ENCODE measurements at regions not wholly inside any gene's neighbourhood (a gene's known extent, or its start where the extent isn't known, plus 50 kb on each side); places are given as distances from the start of the nearest gene placed in this dataset.

DNA sequence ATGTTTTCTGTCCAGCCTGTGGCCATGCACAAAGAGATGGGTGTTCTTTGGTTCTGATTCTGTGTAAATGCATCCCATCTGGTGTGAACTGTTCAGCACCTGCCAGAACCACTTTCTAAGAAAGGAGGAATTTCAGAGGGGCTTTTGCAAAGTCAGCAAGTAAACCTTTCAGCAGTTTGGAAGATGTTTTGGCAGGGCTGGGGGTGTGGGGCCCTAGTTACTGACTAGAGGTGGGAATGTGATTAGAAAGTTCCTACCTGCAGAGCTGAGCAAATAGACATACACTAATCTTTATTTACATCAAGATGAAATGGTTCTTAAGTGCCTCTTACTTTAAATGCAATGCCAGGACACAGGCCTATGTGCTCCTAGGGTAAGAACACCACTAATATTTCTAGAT lies 378.1 kb upstream of the USP24 start:
- H4K5ac ChIP-seq (ENCODE audit: insufficient read length, low read depth, low read length) = no peak overlapping the region

More for the DNA sequence above, 378.1 kb upstream of the USP24 start:
- H2BK12ac ChIP-seq (ENCODE audit: insufficient read length, low read depth, low read length) = no peak overlapping the region
- no peak overlapping the region for H4K8ac ChIP-seq (replicated peaks; ENCODE audit: insufficient read length, low read depth, low read length)
- no peak overlapping the region for H2BK5ac ChIP-seq (ENCODE audit: insufficient read length, low read length)
- H3K79me1 ChIP-seq (ENCODE audit: insufficient read depth, low read depth, low read length, poor library complexity, severe bottlenecking) = no peaks in the 10 kb centered on the region
- H3K27ac Mint-ChIP-seq = no peak overlapping the region
- H3K4me2 ChIP-seq (ENCODE audit: insufficient read depth, insufficient read length, low read length) = no peak overlapping the region
- DNase-seq = no peak
- no peaks in the 10 kb centered on the region for H3K27me3 ChIP-seq (ENCODE audit: insufficient read depth, low read length)
- no peak overlapping the region for H3K27ac ChIP-seq (ENCODE audit: insufficient read length, low read depth, low read length)
- peaks cover 7 to 9% of the 10 kb centered on the region in 2 experiments; a peak in 3 of 5 replicates for H3K9me3 Mint-ChIP-seq
- H3K4me1 Mint-ChIP-seq = peaks cover 3% of the 10 kb centered on the region in 2 experiments
- TF ChIP-seq, protein P1, sequence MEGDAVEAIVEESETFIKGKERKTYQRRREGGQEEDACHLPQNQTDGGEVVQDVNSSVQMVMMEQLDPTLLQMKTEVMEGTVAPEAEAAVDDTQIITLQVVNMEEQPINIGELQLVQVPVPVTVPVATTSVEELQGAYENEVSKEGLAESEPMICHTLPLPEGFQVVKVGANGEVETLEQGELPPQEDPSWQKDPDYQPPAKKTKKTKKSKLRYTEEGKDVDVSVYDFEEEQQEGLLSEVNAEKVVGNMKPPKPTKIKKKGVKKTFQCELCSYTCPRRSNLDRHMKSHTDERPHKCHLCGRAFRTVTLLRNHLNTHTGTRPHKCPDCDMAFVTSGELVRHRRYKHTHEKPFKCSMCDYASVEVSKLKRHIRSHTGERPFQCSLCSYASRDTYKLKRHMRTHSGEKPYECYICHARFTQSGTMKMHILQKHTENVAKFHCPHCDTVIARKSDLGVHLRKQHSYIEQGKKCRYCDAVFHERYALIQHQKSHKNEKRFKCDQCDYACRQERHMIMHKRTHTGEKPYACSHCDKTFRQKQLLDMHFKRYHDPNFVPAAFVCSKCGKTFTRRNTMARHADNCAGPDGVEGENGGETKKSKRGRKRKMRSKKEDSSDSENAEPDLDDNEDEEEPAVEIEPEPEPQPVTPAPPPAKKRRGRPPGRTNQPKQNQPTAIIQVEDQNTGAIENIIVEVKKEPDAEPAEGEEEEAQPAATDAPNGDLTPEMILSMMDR (conservative IDR thresholded peaks at IDR 0.05) = no peak
- H3K9me3 ChIP-seq (ENCODE audit: control insufficient read depth, low read depth, low read length) = no peaks in the 10 kb centered on the region
- H4K20me1 ChIP-seq (ENCODE audit: control insufficient read depth, insufficient read depth, insufficient read length) = no peaks in the 10 kb centered on the region
- H2AFZ ChIP-seq (ENCODE audit: low read length) = no peak overlapping the region
- H3K23me2 ChIP-seq (ENCODE audit: insufficient read length, low read depth, low read length, poor library complexity, severe bottlenecking) = no peaks in the 10 kb centered on the region
- no peak overlapping the region for H2BK15ac ChIP-seq (ENCODE audit: low read depth, low read length)
- no peak overlapping the region for H2BK20ac ChIP-seq (ENCODE audit: low read depth, low read length, poor library complexity, severe bottlenecking)
- H3K9ac ChIP-seq (ENCODE audit: extremely low read depth, insufficient read length, low read length) = no peak overlapping the region
- no peak overlapping the region for H3K18ac ChIP-seq (ENCODE audit: insufficient read length, low read depth, low read length)
- no peaks in the 10 kb centered on the region for H3K4me1 ChIP-seq (ENCODE audit: insufficient read depth, low read length)
- no peak overlapping the region for H3K56ac ChIP-seq (ENCODE audit: insufficient read length, low read depth, low read length)
- no peak overlapping the region for H2BK120ac ChIP-seq (ENCODE audit: low read depth, low read length, poor library complexity, severe bottlenecking)
- no peak overlapping the region for H4K91ac ChIP-seq (ENCODE audit: insufficient read length, low read depth, low read length)
- peaks cover 4% of the 10 kb centered on the region for H3K27me3 Mint-ChIP-seq (ENCODE audit: low read depth)
- no peak overlapping the region for H3K4me3 Mint-ChIP-seq
- no peak overlapping the region for H3K14ac ChIP-seq (ENCODE audit: insufficient read depth, low read length)
- no peak overlapping the region for H3T11ph ChIP-seq (ENCODE audit: low read length)
- H3K36me3 Mint-ChIP-seq (ENCODE audit: insufficient read depth in 1 of 3, low read depth in 3 of 3) = no peaks in the 10 kb centered on the region
- no peak overlapping the region for H3K4ac ChIP-seq (ENCODE audit: low read depth, low read length)
- H2AK5ac ChIP-seq (ENCODE audit: insufficient read length, low read length) = no peak overlapping the region
- no peak overlapping the region for H3K23ac ChIP-seq (ENCODE audit: insufficient read length, low read depth, low read length)
- H3K79me2 ChIP-seq (ENCODE audit: insufficient read depth, low read length) = no peaks in the 10 kb centered on the region

Data from H9 (cell line).